Forelimb muscle (tissue), 1 donor: ENCODE measurements at regions not wholly inside any gene's neighbourhood (a gene's known extent, or its start where the extent isn't known, plus 50 kb on each side); places are given as distances from the start of the nearest gene placed in this dataset.

Source experiments
- DNase-seq: peaks from one replicate; pipeline ENCODE4 v3.0.0-alpha.2; 2013; ENCODE audit warnings: low read depth

DNA sequence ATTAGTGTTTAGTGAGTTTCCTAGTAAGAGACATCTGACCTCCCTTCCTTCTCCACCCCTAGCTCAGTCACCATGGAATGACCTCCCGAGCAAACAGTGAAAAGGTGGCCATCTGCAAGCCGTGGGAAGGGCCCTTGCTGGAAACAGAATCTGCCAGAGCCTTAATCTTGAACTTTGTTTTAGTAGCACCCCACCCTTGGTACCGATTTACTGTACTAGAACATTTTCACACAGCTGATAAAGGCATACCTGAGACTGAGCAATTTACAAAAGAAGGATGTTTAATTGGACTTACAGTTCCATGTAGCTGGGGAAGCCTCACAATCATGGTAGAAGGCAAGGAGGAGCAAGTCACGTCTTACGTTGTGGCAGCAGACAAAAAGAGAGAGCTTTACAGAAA lies 655.8 kb downstream of the TSN start:
- no peak for DNase-seq

DNA sequence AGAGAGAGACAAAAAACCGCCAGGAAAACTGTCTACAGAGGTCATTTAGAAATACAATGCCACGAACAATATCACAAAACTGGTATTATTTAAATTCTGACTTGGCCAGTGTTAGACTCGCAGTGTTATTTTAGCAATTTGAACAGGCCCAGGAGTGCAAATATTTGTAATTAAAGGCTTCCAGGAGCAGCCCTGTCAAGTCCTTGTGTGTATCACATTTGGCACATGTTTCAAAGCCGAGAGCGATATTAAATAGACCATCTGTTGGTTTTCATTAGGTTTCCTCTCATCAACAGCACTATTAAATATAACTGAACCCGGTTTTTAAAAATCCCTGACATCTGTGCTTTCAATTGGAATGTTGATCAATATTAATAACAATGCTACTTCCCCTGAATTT lies 656.9 kb downstream of the TSN start:
- no peak for DNase-seq

DNA sequence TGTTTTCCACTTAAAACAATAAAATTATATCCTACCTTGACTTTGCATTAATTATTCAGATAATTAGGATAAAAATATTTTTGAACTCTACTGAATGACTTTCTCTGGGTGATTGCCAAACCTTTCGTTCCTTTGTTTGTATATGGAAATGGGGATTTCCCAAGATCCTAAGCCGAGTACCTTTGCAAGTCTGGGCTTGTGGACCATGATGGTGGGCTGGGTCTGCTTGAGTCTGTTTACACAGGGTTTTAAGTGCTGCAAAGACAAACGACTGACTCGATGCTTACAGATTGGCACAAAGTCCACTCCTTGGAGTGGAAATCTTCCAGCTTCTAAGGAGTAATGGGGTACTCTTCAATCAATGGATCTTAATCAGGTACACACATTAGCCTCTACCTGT lies 659.5 kb downstream of the TSN start:
- no peak for DNase-seq

DNA sequence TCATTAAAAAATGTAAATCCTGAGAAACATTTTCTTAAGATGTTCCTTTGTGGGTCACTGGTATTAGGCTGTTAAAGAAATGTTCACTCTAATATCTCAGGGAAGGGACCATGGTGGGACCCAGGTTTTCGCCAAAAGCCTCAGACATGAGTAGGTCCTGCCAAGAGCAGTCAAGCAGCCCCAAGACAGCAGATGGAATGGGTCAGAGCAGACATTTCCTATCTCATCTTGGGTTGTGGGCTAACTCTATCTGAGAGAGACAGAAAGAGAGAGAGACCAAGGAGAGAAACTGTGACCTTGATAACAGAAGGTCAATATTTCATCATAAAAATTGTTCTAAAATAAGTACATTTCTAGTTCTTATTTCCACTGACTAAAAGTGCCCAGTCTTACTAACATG lies 661.7 kb downstream of the TSN start:
- no peak for DNase-seq

DNA sequence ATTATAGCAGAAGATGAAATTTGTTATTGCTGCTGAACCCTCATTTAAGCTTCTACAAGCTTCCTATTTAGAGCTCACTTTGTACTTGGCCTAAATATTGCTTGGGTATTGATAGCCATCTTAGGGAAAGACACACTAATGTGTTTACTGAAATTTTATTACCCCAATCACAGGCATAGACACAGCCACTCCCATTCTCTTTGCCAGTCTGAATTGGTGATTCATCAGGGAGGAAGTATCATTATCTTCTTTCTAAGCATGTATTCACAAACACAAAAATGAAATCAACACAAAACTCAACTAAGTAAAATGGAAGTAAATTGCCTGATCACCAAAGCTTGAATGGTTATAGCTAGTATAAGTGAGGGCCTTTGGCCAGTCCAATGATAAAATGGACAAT lies 666.3 kb downstream of the TSN start:
- no peak for DNase-seq

DNA sequence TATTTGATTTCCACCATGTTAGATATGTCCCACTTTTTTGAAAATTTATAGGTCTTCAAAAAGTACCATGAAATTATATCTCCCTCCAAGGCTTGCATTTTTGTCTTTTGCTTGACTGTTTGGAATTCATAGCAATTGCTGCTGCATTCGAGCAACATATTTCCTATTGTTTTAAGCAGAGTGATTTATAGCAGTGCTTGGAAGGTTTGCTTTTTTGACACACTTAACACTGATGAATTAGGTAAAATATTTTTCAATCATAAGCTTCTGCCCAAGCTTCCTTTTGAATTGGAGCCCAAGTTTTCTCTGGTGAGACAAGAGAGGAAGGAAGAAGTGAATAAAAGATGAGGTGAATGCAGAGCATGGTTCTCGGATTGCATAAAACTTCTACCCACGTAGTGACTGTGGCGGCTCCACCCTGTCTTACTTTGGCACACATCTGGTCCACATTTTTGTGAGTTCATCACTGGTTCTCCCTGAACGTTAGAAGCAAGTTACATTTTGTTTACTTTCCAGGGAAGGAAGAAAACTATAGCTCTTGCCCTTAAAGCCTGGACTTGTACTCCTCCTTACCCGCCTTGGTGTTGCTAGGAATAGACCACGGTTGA lies 667.0 kb downstream of the TSN start:
- no peak for DNase-seq

DNA sequence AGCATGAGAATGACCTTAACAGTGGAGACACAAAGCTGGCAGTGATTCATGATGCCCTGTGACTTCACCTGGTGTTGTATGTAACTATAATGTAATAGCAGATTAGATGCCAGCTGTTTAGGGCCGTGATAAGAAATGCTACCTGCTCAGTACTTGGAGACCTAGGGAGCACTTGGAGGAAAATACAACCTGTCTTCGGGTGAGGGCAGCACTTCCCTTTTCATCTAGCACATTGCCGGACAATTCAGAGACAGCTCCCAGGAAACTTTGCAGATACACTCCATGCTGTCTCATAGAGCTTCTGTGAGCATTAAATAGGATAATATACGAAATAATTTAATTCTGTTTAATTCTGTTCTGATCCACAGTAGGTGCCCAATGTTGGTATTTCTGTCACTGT lies 668.5 kb downstream of the TSN start:
- no peak for DNase-seq

DNA sequence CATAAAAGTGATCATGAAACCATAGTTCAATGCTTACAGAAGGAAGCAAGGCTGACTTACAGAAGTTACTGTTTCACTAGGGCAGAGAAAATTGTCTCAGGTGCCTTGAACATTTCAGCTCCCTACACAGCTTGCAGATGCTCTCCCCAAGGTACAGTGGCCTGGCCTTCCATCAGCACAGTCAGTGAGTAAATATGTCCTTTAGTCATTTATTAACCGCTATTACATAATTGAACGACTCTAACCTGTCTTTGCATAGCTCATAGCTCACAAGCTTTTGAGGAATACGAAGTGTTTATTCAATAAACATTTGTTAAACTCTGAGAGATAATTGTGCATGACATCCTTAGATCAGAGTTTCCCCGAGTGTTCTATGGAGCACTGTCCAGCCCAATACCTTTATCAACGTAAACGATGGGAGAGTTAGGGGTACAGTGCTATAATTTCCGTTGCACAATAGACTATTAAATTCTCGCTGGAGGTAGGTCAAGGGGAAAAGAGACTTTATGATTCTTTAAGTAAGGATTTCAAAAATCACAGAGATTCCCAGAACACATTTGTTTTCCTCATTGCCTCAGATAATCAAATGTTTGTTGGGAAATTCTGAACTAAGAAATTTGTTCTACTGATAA lies 677.8 kb downstream of the TSN start:
- no peak for DNase-seq

DNA sequence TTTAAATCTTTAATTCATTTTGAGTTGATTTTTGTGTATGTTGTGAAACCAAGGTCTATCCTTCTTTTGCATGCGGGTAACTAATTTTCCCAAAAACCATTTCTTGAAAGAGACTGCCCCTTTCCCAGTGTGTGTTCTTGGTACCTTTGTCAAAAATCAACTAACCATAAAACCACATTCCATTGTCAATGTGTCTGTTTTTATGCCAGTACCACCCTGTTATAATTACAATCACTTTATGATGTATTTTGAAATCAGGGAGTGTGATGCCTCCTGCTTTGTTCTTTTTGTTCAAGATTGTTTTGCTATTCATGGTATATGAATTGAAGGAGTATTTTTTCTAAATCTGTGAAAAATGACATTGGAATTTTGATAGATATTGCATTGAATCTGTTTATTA lies 689.6 kb downstream of the TSN start:
- DNase-seq: no peak

DNA sequence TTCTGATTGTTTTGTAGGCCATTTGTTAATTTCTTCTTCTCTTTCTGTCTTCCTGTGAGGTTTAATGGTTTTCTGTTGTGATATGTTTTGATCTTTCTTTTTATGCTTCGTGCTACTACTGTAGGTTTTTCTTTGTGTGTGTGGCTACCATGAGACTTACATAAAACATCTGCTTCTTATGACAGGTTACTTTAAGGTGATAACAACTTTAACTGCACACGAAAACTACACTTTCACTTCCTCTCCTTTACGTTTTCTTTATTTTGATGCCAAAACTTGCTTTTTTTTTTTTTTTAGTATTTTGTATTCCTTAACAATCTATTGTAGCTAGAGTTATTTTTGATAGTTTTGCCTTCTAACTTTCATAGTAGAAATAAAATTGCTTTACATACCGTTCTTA lies 691.3 kb downstream of the TSN start:
- no peak for DNase-seq

DNA sequence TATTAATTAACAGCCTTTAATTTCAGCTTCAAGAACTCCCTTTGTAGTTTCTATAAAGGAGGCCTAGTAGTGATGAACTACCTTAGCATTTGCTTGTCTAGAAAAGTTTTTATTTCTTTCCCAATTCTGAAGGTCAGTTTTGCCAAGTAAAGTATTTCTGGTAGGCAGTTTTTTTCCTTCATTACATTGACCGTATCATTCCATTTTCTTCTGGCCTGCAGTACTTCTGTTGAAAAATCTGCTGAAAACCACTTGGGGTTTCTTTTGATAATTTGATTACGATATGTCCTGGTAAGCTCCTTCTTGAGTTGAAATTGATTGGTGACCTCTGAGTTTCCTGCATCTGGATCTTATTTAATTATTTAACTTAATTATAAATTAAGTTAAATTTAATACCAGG lies 691.8 kb downstream of the TSN start:
- DNase-seq: no peak

DNA sequence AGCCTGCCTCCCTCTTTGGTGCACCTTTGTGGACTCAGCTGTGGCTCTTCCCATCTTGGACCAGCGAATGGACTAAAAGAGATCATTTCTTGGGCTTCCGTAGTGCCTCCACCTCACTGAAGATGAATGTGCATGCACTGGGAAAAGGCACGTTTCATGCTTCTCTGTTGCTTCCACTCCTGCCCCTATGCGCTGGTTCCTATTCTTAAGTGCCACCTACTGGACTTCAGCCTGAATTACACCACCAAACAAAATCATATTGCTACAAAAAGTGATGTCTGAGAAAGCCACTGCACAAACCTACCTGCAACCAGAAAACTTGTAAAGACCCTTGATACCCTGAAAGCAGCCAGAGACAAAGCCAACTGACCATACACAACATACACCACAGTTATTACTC lies 695.6 kb downstream of the TSN start:
- DNase-seq: no peak

DNA sequence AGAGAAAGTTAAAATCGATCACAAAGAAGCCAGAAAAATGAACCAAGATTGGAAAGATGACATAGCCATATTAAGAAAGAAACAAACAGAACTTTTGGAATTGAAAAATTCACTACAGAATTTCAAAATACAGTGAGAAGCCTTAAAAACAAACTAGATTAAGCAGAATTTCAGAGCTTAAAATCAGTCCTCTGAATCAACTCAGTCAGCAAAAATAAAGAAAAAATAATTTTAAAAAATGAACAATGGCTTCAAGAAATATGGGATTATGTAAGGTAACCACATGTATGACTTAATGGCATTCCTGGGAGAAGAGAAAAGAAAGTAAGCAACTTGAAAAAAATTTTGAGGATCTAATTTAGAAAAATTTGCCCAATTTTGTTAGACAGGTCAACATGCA lies 696.2 kb downstream of the TSN start:
- DNase-seq: no peak

DNA sequence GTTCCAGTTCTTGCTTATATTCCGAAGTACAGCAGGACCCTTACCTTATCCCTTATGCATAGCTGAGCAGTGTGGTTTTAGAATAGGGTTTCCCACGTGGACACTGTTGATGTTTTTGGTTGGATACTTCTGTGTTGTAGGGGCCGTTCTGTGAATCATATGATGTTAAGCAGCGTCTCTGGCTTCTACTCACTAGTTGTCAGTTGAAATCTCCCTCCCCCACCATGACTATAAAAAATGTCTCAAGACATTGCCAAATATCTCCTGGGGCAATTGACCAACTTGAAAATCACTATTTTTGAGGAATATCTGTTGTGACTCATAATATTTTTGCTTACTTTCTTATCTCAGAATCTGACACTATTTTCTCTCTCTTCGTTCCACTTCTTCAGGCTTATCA lies 713.7 kb downstream of the TSN start:
- DNase-seq: no peak

DNA sequence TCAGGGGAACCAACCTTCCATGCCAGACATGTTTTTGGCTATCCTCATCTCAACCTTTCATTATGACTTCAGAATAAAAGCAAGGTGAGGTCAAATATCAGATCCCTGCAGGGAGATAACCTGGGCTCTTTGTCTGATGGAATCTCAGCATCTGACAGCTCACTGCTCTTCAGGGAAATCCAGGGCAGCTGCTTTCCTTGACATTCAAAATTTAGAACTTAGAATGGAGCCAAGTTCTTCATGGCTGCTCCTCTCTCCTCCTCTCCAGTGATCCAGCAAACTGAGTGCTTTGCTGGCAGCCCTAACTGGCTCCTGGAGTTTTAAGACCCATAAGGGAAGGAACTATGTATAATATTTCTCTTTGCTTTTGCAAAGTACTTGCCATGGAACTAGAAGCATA lies 716.3 kb downstream of the TSN start:
- DNase-seq: peak; percentile 62

DNA sequence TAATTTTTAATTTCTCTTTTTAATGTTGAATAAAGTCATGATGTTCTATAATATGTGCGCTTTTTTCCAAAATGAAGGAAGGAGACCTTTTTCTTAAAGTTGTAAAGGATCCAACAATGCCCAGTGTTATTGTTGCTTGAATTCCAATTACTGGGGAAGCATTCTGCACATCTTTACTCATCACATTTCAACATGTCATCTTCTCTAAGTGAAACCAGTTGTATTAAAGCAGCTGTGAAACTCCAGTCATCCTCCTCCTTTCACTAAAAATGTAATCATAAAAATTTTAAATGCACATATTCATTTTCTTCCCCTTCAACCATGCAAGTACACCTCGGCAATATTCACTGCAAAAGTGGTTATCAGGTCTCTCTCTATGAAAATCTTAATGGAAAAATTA lies 722.7 kb downstream of the TSN start:
- DNase-seq: no peak

DNA sequence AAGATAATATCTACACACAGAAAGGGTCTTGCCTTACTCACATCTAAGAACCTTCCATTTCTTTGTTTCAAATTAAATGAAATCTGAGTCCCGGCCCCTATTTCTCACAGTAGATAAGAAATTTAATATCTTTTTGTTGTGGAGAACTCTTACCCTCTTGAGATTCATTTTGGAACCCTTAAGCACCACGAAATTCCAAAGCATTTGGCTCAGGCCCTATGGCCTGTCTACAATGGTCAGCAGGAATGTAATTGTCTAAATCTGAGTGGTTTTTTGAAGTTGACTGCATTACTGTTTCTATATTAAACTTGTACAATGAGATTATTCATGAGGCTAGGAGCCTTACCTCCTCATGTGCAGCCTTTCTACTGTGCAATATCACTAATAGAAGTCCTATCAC lies 723.3 kb downstream of the TSN start:
- DNase-seq: no peak

DNA sequence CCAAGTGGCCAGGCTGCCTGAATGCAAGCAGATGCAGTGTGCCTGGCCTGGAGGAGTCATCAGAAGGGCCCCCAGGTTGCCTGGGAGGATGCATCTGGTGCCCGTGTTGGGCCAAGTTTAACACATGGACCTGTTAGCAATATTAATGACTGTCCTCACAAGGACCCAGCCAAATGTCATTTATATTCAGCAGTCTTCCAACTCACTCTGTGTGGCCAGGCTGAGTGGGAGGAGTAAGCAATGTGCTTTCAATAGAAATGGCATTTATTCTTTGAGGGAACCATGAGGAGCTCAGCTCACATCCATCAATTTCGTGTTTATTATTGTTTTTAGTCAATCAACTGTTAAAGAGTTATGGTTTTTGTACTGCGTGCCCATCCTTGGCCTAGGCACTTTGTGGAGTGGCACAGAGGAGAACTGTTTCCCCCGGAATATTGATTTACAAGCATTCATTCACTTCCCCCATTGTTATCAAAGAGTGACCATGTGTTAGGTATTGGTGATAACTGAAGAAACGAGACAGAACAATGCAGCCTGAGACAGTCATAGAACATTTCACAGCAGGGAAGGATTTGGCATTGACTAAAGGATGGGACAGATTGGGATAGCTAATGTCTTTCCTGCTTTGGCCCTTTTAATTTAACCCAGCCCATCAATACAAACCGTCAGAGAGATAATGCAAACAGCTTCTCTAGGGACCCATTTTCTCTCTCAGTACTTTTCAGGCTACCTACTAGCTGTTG lies 725.2 kb downstream of the TSN start:
- DNase-seq: no peak

DNA sequence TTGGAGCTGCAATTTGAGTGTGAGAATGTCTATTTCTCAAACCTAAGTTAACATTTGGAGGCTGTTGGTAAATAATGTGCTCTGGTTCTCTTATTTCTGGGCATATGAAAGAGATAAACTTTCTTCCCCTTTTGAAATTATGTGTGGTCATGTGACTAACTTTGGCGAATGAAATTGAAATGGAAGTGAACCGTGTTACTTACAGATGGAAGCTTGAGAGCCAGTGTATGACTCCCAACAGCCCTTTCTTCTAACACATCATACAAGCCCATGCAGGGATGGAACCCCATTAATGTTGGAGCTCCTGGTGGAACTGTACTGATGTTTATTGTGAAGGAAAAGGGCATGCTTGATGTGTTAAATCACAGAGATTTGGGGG lies 725.8 kb downstream of the TSN start:
- no peak for DNase-seq

DNA sequence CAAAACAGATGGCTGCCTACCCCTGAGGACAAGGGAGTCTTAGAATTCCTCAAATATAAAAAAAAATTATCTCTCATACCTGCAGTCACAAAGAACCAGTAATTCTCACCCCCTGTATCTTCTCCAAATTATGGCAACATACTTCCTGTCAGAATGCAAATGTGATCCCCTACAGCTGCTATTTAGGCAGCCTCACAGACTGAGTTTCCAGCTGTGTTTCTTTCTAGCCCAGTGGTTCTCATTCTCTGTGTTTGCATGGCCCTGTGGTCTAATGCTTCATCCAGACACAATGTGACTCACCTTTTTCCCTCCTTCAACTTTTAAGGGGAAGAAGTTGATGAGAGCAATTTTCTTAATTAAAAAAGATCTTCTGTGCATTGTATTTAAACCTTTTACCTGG lies 726.3 kb downstream of the TSN start:
- no peak for DNase-seq

DNA sequence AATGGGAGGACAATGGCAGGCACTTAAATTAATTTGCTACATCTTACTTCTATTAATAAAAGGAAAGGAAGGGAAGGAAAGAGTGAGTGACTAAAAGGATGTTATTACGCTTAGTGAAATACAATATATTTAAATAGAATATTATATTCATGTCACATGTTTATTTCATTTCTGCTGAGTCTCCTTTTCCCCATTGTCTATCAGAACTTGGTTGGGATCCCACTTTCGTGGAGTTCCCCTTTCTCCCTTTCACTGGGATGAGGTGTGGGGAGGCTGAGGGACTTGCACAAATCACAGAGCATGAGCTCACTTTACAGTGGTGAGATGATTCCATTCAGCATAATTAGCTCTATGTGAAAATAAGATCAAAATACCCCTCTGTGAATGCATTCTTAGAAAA lies 730.6 kb downstream of the TSN start:
- DNase-seq: no peak

DNA sequence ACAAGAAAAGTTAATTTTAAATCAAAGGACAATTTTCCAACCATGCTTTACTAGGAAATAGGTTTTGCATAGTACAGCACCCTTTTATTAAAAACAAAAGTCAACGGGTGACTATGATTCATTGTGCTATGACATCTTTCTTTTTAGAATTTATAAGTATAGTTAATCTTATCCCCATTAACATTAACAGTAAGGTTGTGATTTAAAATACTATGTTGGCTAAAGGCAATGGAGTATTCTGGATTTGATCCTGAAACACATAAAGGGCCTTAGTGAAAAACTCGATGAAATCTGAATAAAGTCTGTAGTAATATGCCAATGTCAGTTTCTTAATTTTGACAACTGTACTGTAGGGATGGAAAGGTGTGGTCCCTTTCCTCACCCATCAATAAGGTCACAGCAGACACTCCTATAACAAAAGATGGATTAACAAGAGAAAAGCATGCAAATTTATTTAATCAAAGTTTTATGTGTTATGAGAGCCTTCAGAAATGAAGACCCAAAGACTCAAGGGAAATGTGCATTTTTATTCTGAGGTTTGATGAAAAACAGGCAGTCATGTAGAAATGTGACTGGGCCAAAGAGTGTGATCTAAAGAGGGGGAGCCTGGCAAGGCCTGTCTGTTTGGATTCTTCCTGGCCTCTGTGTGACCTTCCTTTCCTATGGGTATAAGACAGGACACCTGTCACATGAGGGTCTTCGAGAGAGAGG lies 731.4 kb downstream of the TSN start:
- DNase-seq: no peak

DNA sequence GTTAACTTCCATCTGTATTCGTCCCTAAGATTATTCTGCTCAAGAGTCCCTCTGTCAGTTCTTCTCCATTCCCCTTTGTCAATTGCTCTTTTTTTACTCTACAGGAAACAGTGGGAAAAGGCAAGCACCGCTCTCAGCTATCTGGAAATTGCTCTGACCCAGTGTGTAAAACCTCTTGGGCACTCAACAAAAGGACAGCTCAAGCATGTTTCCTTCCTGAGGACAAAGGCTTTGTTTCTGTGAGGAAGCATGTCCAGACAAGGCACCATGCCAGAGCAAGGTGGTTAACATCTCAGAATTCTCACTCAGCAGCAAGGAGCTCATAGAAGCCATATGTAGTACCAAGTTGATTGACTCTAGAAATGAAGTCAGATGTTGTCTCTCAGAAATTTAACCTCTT lies 735.6 kb downstream of the TSN start:
- DNase-seq: no peak
